ENCODE measurements at regions not wholly inside any gene's neighbourhood (a gene's known extent, or its start where the extent isn't known, plus 50 kb on each side); places are given as distances from the start of the nearest gene placed in this dataset.

DNA sequence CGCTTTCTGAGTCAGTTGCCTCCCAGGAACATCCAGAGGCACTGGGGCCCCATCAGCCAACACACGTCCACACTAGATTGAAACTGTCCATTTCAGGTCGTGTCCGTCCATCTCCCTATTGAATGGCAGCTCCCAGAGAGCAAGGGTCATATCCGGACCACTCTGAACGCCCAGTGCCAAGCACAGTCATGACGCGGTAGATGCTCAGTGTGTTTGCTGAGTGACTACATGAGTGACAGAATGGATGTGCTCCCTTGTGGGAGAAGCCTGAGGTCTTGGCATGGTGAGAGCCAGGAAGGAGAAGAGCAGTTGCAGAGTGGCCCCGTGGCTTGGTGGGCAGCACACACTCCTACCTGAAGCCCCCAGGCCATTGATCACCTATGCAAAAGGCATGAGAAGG, 92.5 kb upstream of the CUX1 start (continued):
- TF ChIP-seq, protein P1, sequence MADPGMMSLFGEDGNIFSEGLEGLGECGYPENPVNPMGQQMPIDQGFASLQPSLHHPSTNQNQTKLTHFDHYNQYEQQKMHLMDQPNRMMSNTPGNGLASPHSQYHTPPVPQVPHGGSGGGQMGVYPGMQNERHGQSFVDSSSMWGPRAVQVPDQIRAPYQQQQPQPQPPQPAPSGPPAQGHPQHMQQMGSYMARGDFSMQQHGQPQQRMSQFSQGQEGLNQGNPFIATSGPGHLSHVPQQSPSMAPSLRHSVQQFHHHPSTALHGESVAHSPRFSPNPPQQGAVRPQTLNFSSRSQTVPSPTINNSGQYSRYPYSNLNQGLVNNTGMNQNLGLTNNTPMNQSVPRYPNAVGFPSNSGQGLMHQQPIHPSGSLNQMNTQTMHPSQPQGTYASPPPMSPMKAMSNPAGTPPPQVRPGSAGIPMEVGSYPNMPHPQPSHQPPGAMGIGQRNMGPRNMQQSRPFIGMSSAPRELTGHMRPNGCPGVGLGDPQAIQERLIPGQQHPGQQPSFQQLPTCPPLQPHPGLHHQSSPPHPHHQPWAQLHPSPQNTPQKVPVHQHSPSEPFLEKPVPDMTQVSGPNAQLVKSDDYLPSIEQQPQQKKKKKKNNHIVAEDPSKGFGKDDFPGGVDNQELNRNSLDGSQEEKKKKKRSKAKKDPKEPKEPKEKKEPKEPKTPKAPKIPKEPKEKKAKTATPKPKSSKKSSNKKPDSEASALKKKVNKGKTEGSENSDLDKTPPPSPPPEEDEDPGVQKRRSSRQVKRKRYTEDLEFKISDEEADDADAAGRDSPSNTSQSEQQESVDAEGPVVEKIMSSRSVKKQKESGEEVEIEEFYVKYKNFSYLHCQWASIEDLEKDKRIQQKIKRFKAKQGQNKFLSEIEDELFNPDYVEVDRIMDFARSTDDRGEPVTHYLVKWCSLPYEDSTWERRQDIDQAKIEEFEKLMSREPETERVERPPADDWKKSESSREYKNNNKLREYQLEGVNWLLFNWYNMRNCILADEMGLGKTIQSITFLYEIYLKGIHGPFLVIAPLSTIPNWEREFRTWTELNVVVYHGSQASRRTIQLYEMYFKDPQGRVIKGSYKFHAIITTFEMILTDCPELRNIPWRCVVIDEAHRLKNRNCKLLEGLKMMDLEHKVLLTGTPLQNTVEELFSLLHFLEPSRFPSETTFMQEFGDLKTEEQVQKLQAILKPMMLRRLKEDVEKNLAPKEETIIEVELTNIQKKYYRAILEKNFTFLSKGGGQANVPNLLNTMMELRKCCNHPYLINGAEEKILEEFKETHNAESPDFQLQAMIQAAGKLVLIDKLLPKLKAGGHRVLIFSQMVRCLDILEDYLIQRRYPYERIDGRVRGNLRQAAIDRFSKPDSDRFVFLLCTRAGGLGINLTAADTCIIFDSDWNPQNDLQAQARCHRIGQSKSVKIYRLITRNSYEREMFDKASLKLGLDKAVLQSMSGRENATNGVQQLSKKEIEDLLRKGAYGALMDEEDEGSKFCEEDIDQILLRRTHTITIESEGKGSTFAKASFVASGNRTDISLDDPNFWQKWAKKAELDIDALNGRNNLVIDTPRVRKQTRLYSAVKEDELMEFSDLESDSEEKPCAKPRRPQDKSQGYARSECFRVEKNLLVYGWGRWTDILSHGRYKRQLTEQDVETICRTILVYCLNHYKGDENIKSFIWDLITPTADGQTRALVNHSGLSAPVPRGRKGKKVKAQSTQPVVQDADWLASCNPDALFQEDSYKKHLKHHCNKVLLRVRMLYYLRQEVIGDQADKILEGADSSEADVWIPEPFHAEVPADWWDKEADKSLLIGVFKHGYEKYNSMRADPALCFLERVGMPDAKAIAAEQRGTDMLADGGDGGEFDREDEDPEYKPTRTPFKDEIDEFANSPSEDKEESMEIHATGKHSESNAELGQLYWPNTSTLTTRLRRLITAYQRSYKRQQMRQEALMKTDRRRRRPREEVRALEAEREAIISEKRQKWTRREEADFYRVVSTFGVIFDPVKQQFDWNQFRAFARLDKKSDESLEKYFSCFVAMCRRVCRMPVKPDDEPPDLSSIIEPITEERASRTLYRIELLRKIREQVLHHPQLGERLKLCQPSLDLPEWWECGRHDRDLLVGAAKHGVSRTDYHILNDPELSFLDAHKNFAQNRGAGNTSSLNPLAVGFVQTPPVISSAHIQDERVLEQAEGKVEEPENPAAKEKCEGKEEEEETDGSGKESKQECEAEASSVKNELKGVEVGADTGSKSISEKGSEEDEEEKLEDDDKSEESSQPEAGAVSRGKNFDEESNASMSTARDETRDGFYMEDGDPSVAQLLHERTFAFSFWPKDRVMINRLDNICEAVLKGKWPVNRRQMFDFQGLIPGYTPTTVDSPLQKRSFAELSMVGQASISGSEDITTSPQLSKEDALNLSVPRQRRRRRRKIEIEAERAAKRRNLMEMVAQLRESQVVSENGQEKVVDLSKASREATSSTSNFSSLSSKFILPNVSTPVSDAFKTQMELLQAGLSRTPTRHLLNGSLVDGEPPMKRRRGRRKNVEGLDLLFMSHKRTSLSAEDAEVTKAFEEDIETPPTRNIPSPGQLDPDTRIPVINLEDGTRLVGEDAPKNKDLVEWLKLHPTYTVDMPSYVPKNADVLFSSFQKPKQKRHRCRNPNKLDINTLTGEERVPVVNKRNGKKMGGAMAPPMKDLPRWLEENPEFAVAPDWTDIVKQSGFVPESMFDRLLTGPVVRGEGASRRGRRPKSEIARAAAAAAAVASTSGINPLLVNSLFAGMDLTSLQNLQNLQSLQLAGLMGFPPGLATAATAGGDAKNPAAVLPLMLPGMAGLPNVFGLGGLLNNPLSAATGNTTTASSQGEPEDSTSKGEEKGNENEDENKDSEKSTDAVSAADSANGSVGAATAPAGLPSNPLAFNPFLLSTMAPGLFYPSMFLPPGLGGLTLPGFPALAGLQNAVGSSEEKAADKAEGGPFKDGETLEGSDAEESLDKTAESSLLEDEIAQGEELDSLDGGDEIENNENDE (IDR thresholded peaks at IDR 0.05; ENCODE audit: insufficient replicate concordance, low read length) = no peak
- TF ChIP-seq, protein P2, sequence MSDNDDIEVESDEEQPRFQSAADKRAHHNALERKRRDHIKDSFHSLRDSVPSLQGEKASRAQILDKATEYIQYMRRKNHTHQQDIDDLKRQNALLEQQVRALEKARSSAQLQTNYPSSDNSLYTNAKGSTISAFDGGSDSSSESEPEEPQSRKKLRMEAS (IDR thresholded peaks at IDR 0.05) = no peak
- TF ChIP-seq HDAC6 (IDR thresholded peaks at IDR 0.05; ENCODE audit: low read depth, low read length) (no peak), TBP (IDR thresholded peaks at IDR 0.05; ENCODE audit: low read depth, low read length) (no peak), YY1 (IDR thresholded peaks at IDR 0.05; ENCODE audit: low read depth, low read length) (no peak), HDAC2 (IDR thresholded peaks at IDR 0.05; ENCODE audit: borderline replicate concordance in 1 of 2, low read depth in 2 of 2, low read length in 2 of 2) (no peak), POLR2AphosphoS5 (IDR thresholded peaks at IDR 0.05; ENCODE audit: low read depth, low read length) (no peak), EP300 (IDR thresholded peaks at IDR 0.05; ENCODE audit: borderline replicate concordance in 1 of 2, low read depth in 2 of 2, low read length in 2 of 2) (no peak)
- TF ChIP-seq, protein P3, sequence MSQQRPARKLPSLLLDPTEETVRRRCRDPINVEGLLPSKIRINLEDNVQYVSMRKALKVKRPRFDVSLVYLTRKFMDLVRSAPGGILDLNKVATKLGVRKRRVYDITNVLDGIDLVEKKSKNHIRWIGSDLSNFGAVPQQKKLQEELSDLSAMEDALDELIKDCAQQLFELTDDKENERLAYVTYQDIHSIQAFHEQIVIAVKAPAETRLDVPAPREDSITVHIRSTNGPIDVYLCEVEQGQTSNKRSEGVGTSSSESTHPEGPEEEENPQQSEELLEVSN (IDR thresholded peaks at IDR 0.05) = no peak
